IPS-NIHi7 (cell line): ENCODE measurements at regions not wholly inside any gene's neighbourhood (a gene's known extent, or its start where the extent isn't known, plus 50 kb on each side); places are given as distances from the start of the nearest gene placed in this dataset.
A peak's percentile ranks its signal among the peaks of the same experiment; 100 is the strongest.
"Not testable (repeated sequence)": the region's sequence is repeated elsewhere in the genome, so short reads cannot be mapped to it uniquely, and the experiment has no call there.

Experiments used
- DNase-seq: peaks from one replicate; pipeline ENCODE4 v3.0.0; 2012; ENCODE audit warnings: mixed read lengths; ENCODE audit errors: extremely low spot score

DNA sequence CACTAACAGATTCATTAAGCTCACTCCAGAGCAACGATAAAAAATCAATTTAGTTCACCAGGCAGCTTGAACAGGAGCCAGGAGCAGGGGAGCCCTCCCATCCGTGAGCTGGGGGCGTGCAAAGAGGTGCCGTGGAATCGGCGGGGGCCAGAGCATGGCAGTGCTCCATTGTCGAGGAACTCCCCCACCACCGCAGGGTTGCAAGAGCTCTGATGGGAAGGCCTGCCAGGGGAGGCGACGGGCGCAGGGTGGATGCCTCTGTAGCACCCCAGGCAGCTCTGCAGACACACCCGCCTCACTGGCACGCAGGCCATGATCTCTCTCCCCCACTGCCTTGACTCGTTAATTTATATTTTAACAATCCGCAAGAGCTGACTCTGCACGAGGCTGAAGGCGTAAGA, 433.2 kb downstream of the MIAT start:
- DNase-seq = no peak

DNA sequence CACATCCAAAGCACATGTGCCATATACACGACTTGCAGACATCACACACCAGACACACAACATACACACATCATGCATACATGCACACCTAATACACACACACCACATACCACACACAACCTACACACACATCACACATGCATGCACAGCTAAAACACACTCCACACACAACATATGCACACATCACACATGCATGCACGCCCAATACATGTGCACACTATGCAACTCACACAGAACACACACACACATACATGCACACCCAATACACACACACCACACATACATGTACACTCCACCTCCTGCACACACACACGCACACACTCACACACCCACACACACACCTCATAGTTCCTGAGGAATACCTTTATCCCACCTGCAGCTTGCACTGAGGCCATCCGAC, 436.0 kb downstream of the MIAT start:
- DNase-seq = no peak

DNA sequence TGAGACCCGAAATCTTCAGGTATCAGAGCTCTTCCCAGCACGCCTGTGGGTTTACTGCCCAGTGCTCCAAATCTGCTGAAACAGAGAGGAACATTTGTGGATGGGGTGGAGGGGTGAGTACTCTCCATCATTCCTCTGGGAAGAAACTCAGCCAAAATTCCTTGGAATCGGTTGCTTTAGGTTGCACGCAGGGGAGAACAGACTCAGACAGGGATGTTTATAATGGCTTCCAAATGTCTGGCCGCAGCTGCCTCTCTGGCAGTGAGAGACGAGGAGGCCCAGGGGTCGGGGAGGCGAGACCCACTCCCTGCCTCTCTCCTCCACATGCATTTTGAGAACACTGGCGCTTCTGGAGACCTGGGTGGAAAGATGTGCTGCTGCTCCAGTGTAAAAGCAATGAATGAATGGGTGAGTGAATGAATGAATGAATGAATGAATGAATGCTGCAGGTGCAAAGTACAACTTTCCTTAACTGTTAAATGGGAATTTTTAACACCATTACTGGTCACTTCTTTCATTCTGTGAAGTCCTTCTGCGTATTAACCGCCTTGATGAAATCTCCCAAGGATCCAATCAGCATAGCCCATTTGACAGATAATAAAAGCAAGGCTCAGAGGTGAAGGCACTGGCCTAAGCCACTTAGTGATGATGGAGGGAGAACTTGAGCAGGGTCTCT, 437.4 kb downstream of the MIAT start:
- DNase-seq = no peak

DNA sequence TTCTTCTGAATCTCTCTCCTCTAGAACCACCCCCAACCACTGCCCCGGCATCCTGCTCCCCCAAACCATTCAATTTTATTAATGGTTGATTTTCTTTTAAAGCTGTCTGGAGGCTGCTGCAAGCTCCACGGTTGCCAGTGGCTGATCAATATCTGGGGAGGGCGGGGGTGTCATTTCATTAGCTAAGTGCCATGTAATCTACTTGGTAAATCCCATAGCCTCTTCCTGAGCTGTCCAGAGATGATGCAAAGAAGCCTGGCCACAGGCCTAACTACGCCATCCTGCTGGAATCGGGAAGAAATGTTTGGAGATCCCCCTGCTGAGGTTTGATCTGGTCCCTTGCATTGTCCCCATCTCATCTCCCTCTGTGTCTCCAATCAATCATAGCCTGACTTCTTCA, 440.1 kb downstream of the MIAT start:
- no peak for DNase-seq

DNA sequence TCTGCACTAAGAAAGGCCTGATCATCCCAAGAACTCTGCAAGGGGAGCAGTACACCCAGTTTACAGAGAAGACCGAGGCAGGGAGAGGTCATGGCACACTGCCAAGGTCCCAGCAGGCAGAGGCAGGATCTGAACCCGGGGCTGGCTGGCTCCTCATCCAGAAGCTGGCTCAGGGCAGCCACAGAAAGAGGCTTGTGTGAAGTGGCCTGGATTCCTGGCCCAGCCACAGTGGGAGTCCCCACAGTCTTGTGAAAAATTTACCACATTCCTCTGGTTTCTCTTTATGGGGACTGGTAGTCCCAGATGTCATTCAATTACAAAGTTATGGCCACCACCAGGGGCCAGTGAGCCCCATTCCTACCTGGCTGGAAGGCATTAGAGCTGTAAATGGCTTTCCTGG, 440.5 kb downstream of the MIAT start:
- DNase-seq = no peak

DNA sequence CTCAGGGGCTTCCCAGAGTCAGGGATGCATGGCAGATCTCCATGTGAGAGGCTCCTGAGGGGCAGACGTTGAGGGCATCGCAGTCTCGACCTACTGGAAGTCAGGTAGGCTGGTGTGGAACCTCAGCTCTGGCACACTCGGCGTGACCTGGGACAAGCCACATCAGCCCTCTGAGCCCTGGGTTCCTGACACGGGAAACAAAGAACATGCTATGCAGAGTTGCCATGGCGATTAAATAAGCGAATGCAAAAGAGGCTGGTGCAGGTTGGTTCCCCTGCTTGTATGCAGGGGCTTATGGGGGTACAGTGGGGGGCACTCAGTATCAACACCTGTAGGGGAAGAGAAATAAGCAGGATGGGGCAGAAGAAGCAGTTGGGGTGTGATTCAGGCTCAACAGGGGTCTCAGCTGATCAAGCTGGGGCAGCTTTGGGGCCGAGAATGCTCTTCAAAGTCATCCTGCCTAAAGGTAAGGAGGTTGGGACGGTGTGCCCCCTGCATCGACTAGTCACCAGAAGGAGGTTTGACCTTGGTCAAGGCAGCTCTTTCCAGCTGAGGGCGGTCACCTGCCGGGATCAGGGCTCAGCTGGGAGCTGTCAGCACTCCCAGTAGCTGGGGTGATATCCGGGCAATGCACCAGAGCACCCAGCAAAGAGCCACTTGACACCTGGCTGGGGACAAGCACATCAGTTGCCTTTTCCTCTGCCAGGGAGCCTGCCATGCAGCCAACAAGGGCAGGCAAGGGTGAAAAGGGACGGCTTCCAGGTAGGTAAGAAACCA, 442.7 kb downstream of the MIAT start:
- DNase-seq = no peak

DNA sequence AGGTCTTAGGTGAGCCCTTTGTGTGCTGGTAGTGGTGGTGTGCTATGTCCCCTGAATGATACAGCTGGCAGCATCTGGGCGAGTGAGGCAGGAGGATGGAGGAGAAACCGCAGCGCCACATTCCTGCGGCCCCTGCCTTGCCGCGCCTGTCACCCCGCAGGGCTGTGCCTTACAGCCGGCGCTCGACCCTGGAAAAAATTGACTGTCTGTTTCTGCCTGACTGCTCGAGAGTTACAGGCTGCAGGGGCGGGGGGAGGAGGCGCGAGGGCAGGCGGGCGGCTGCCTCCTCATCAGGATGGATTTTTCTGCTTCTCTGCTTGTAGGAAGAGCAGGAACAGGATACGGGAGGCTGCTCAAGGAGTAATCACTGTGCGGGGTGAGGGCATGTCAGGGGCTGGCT, 443.4 kb downstream of the MIAT start:
- peak; percentile 59 for DNase-seq

DNA sequence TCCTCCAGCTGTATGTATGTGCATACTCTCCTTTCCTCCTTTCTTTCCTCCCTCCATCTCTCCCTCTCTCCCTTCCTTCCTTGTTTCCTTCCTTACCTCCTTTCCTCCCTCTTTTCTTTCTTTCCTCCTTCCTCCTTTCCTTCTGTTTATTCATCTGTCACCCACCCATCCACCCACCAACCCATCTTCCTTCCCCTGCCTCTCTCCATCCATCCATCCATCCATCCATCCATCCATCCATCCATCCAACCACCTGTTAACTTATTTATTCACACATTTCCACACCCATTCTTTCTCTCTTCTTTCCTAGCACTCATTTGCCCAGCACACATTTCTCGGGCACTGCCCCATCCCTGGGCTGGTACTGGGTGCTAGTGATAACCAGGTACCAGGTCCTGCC, 443.9 kb downstream of the MIAT start:
- no peak for DNase-seq

DNA sequence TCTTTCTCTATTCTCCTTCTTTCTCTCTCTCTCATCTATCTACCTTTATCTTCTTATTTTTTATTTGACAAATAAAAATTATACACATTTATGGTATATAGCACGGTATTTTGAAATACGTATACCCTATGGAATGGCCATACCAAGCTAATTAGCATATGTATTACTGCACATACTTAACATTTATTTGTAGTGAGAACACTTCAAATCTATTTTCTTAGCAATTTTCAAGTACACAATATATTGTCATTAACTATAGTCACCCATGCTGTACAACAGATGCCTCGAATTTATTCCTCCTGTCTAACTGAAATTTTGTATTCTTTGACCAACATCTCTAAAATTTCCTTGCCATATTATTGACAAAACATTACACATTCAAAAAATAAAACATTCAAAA, 447.1 kb downstream of the MIAT start:
- DNase-seq = no peak

DNA sequence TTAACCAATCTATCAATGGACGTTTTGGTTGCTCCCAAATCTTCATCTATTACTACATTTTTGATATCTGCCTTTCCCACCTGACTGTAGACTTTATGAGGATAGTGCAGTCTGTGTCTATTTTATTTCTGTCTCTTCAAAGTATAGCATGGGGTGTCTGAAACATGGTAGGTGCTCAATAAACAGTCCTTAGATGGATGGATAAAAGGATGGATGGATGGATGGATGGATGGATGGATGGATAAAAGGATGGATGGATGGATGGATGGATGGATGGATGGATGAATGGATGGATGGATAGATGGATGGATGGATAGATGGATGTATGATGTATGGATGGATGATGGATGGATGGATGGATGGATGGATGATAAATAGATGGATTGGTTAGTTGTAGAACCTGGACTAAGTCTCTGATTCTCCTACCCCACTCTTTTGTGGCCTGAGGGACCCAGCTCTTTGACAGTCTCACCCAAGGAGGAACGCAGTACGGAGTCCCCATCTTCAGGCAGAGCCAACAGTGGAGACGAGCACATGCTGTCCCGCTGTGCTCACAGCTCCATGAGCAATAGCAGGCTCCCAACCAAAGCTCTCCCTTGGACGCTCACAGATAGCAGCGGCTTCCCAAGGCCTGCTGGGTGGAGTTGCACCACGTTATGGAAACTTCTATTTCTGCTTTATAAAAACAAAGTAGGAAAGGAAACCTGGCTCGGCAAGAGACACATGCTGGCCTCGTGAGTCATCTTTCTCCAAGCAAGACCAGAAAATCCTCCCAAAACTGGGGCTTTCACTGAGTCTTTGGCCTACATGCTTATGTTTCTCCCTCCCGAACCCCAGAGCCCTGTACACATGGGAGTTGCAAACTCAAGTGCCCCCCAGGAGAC, 448.0 kb downstream of the MIAT start:
- no peak for DNase-seq

DNA sequence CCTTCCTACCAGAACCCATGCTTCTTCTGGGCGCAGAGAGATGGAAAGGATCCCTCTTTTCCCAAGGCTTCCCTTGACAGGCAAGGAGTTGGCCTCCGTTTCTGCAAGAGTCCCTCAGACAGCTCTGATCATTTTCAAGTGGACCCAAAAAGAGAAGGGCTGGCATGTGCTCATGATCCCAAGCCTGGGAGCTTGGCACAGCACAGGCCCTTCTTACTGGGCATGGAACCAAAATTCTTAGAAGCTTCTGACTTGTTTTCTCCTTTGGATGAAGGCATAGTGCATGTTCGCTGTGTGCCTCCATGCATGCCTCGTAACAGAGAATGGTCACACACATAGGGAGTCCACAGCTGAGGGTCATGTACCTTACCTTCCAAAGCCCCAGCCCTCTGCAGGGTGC, 449.6 kb downstream of the MIAT start:
- DNase-seq = no peak

DNA sequence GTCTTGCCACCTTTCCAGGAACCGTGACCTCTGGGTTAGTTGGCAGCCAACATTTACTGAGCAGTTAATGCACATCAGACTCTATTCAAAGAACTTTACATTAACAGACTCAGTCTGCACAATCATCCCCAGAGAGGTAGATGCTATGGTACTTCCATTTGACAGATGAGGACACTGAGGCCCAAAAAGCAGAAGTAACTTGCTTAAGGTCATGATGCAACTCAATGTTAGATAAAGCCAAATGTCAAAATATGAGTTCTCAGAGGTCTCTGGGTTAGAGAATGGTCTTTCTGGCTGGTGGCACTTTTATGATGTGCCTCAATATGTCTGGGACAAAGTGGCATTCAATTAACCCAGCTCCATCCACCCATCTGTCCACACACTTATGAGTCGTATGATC, 450.0 kb downstream of the MIAT start:
- DNase-seq = no peak

DNA sequence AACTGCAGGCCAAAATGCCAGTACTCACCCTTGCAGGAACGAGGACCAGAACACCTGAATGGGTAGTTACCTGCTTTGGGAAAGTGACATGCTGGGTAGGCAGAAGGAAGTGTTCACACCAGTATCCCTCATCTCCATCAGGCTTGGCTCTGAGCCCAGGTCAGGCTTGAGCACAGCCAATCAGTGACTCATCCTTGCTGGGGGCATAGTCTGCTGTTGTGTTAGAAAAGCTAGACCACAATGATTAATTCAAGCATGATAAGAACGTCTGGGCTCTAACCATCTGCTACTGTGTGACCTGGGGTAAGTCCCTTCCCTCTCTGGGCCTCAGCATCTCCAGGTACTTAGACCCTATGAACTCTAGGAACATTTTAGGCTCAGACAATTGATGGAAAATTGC, 450.4 kb downstream of the MIAT start:
- no peak for DNase-seq

DNA sequence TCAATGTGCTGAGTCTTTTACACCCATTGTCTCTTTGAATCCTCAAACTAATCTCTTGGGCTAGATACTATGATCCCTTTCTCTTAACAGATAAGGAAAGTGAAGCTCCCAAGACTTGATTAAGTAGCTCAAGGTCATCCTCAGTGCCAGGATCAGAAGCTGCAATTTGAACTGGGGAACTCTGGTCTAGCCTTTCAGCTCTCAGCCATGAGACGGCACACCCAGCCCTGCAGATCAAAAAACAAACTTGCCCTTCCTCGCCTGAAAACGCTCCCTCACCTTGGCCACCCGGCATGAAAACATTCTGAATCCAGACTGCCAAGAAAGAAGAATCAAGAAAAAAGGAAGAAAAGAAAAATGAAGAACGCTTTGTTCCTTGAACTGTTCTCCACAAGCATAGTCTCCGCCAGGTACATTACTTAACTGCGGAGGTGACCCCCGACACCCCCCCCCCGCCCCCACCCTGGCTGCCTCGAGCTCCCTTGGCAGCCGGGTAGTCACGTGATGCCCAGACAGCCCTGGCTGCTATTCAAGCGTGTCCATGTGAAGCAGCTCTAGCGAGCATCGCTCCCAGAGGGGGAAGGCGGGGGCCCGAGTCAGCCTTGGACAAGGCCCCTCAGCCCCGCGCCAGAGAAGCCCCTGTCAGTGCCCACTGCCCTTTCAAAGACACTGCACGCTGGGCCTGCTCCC, 451.2 kb downstream of the MIAT start:
- no peak for DNase-seq

DNA sequence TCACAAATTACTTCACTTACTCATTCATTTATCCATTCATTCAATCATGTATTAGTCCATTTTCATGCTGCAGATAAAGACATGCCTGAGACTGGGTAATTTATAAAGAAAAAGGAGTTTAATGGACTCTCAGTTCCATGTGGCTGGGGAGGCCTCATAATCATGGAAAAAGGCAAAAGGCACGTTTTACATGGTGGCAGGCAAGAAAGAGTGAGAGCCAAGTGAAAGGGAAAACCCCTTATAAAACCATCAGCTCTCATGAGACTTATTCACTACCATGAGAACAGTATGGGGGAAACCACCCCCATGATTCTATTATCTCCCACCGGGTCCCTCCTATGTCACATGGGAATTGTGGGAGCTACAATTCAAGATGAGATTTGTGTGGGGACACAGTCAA, 452.0 kb downstream of the MIAT start:
- DNase-seq = not testable (repeated sequence)

DNA sequence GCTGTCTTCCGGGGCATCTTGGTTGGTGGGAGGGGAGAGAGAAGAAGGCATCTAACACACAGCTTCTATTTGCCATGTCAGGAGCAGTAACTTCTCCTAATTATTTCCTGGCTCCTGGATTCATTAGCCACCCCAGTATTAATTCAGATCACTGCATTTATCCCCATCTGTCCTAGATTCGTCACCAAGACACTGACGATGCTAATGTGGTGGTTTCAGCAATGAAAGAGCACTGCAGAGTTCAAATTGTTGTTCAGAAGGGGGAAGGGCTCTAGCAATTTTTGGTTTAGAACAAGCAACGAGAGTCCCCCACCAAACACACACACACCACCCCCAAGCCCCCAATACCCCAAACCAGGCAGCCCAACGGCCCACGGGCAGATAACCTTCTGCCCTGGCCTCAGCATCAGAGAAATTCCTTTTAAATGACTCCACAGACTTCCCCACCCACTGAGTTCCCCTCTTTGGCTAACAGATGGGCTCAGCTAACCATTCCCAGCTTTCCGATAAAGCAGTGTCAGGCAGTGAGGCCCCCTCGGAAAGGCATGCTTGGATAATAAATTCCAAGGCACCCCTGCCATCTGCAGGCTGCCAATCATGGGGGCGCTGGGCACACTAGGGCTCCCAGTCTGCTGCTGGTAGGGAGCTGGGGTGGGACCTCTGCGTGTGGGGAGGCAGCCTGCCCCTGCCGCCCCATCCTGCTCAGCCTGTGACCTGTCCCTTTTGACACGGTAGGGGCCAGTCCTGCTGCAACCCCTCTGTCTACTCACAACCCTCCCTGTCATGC, 453.5 kb downstream of the MIAT start:
- peak; percentile 67 for DNase-seq

DNA sequence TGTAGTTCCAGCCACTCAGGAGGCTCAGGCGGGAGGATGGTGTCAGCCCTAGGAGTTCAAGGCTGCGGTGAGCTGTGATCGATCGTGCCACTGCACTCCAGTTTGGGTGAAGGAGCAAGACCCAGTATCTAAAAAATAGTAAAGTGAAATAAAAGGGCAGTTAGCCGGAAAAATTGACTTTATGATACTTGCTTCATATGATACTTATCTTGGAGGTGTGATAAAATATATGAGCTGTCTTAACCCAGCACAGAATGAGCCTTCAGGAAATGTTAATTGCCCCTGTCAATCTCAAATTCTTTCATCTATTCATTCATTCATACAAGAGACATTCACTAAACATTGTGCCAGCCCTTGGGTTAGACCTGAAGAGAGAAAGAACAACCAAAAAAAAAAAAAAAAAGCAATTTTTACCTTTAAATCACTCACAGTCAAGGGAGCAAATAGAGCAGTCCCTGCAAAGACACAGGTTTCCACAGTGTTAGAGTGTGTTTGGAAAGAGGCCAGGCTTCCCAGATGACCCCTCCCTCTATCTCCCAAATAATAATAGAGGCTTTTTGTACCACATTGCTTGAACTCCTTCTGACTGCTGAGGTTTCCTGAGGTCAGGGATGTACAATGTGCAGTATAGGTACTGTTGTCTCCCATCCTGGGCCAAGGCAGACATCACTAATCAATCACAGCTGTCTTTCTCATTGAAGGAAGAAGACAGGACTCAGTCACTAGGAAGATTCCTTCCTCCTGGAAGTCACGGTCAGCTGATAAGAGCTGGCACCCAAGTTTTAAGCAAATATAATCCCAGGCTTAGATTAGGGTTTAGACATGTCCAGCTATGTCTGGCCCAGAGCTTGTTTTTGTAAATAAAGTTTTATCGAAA, 454.6 kb downstream of the MIAT start:
- DNase-seq = no peak

DNA sequence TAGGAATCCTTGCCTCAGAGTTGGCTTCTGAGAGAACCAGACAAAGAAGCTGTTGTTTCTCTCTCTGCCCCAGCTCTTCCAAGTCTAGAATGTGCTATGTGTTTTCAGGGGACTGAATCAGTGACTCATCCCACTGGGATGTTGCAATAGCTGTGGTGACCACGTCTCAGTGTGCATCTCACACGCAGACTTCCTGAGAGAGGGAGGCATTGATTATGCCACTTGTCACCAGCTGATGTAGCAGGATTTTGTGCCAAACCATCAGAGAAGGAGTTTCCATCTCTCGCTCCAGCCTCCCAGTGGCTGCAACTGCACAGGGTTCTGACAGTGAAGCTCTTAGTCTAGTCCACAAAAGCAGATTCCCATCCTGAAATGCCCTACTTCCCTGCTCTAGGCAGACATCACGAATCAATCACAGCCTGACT, 455.8 kb downstream of the MIAT start:
- no peak for DNase-seq

DNA sequence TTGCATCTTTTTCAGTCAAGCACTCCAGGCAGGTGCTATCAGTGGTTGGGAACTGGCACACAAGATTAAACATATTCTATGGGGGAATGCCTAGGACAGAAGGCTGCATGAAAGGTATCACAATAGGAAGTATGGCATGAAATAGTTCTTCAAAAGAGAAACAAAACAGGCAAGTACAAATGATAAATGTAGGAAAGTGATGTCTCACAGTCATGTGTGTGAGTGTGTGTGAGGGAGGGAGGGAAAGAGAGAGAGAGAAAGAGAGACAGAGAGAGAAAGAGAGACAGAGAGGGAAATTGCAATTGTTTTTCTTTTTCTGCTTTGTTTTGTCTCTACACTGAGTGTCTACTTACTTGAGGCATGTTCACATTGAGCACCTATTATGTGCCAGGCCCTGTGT, 456.3 kb downstream of the MIAT start:
- no peak for DNase-seq

DNA sequence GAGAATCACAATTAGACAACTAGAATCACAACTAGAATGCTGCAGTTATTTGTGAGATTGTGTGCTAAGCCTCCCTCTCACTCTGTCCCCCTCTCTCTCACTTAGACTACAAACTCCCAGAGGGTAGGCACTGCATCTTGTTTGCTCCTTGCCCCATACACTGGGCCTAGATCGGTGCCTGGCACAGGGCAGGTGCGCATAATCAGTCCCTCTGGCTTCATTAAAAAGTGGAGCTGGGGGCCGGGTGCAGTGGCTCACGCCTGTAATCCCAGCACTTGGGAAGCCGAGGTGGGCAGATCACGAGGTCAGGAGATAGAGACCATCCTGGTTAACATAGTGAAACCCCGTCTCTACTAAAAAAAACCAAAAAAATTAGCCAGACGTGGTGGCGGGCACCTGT, 456.8 kb downstream of the MIAT start:
- DNase-seq = no peak
